GM21526 (cell line): ENCODE measurements at regions not wholly inside any gene's neighbourhood (a gene's known extent, or its start where the extent isn't known, plus 50 kb on each side); places are given as distances from the start of the nearest gene placed in this dataset.

ENCODE experiments used
- ATAC-seq: cut with Tn5 transposase; IDR thresholded peaks from one replicate; pipeline ENCODE4 v1.9.1; 2021; ENCODE audit warnings: moderate library complexity; ENCODE audit not compliant: unreplicated experiment, low FRiP score

GRCh38 chr12:92339198-92339821 lies 193.7 kb upstream of the BTG1 start:
- ATAC-seq = no peak

GRCh38 chr12:92338671-92339070 lies 193.0 kb upstream of the BTG1 start:
- no peak for ATAC-seq

GRCh38 chr12:92338102-92338501 lies 192.5 kb upstream of the BTG1 start:
- ATAC-seq = no peak

GRCh38 chr12:92337128-92337527 lies 191.5 kb upstream of the BTG1 start:
- ATAC-seq = no peak

- no peak for ATAC-seq
Measured at GRCh38 chr12:92336641-92337040, 191.0 kb upstream of the BTG1 start.

- ATAC-seq = no peak
Measured at GRCh38 chr12:92335831-92336230, 190.2 kb upstream of the BTG1 start.

- no peak for ATAC-seq
Measured at GRCh38 chr12:92334552-92334951, 188.9 kb upstream of the BTG1 start.

GRCh38 chr12:92332552-92332951 lies 186.9 kb upstream of the BTG1 start:
- no peak for ATAC-seq

GRCh38 chr12:92331383-92331782 lies 185.7 kb upstream of the BTG1 start:
- no peak for ATAC-seq

- no peak for ATAC-seq
Measured at GRCh38 chr12:92330654-92331053, 185.0 kb upstream of the BTG1 start.

GRCh38 chr12:92326877-92327276 lies 181.2 kb upstream of the BTG1 start:
- no peak for ATAC-seq

GRCh38 chr12:92324849-92325500 lies 179.3 kb upstream of the BTG1 start:
- no peak for ATAC-seq

- no peak for ATAC-seq
Measured at GRCh38 chr12:92312463-92312964, 166.9 kb upstream of the BTG1 start.

- ATAC-seq = no peak
Measured at GRCh38 chr12:92304371-92305055, 158.9 kb upstream of the BTG1 start.

GRCh38 chr12:92302041-92302829 lies 156.6 kb upstream of the BTG1 start:
- ATAC-seq = no peak

GRCh38 chr12:92301356-92301755 lies 155.7 kb upstream of the BTG1 start:
- ATAC-seq = no peak

- no peak for ATAC-seq
Measured at GRCh38 chr12:92300777-92301176, 155.1 kb upstream of the BTG1 start.

- ATAC-seq = no peak
Measured at GRCh38 chr12:92299744-92300143, 154.1 kb upstream of the BTG1 start.

- no peak for ATAC-seq
Measured at GRCh38 chr12:92299344-92299743, 153.7 kb upstream of the BTG1 start.

GRCh38 chr12:92297932-92298696 lies 152.5 kb upstream of the BTG1 start:
- ATAC-seq = no peak
